GM21723 (cell line): ENCODE measurements at regions not wholly inside any gene's neighbourhood (a gene's known extent, or its start where the extent isn't known, plus 50 kb on each side); places are given as distances from the start of the nearest gene placed in this dataset.
"Not testable (repeated sequence)": the region's sequence is repeated elsewhere in the genome, so short reads cannot be mapped to it uniquely, and the experiment has no call there.

Experiments used
- ATAC-seq: cut with Tn5 transposase; IDR thresholded peaks from one replicate; pipeline ENCODE4 v1.9.1; 2021; ENCODE audit warnings: mild to moderate bottlenecking, moderate library complexity; ENCODE audit not compliant: unreplicated experiment

DNA sequence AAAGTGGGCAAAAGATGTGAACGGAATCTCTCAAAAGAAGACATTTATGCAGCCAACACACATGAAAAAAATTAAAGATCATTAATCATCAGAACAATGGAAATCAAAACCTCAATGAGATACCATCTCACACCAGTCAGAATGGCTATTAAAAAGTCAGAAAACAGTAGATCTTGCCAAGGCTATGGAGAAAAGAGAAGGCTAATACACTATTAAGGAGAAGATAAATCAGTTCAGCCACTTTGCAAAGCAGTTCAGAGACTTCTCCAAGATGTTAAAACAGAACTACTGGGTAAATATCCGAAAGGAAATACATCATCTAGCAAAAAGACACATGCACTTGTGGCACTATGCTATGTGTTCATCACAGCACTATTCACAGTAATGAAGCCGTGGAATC lies 388.2 kb upstream of the LUZP2 start:
- ATAC-seq: no peak

DNA sequence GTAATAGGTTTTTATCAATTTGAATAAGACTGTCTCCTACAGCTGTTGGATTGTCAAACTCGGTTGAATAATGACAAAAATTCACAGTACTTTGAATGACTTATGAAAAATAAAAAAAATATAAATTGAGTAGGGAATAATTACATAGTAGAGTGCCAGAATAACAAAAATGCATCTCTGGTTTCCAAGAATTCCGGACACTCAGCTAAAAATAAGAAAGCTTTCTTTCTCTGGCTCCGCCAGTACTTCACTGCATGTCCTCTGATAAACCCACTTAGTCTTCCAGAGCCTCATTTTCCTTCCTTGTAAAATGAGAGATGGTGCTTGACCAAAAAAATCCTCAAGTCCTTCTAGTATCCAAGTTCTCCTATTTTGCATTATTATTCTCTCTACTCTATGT lies 374.6 kb upstream of the LUZP2 start:
- ATAC-seq: no peak

DNA sequence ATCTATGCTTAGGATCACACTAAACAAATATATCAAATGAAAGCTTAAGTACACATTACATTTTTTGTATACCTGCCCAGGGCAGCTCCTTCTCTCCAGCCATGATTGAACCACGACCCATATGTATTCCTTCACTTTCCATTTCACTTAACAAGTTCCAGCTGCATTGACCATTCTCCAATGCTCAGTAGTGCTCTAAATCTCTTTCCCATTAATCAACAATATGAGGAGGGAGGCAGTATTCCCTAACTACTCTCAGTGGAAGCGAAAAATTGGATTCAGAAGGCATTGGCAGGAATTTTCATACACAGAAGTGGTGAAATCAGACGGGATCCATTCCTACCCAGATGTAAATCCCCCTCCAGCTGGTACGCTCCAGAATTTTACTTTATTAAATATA lies 372.0 kb upstream of the LUZP2 start:
- ATAC-seq: no peak

DNA sequence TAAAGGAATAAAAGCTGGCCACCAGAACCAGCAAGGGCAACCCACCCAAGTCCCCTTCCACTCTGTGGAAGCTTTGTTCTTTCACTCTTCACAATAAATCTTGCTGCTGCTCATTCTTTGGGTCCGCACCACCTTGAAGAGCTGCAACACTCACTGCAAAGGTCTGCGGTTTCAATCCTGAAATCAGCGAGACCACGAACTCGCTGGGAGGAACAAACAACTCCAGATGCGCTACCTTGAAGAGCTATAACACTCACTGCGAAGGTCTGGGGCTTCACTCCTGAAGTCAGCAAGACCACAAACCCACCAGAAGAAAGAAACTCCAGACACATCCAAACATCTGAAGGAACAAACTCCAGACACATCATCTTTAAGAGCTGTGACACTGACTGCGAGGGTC lies 365.2 kb upstream of the LUZP2 start:
- ATAC-seq: no peak

DNA sequence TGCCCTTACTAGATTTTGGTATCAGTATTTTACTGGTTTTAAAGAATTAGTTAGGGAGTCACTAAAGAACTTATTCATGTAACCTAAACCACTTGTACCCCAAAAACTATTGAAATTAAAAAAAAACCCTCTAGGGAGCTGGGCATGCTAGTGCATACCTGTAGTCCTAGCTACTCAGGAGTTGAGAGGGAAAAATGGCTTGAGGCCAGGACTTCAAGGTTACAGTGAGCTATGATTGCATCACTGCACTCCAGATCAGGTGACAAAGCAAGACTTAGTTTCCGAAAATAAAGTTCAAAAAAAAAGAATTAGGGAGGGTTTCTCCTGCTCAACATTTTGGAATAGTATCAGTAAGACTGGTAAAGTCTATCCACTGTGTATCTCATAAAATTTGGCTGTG lies 364.4 kb upstream of the LUZP2 start:
- ATAC-seq: no peak

DNA sequence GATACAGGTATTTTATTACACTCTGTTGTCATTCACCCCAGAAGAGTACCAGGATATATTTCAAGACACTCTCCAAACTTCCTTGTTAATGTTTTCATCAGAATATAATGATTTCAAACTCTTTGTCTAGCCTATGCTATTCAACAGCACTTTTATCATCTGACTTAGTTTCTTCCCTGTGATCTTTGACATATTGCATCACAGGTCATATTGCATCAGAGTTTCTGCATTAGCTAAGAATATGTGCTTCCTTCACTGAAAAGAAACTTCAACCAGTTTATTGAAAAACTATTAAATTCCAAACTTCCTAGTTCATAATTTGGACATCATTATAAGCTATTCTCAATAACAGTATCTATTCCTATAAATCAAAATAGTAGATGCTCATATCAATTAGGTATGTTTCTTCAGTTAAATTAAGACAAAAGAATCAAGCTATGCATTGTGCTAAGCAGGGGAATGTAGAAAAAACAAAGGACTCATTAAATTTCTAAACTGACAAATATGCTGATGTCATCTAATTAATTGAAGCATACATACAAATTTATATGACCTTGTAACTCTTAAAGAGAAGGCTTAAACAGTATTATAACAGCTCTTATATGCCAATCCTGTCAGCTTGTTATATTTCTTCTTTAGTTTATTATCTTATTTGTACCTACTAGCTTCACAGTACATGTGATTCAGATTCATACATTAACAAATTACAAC lies 361.8 kb upstream of the LUZP2 start:
- no peak for ATAC-seq

DNA sequence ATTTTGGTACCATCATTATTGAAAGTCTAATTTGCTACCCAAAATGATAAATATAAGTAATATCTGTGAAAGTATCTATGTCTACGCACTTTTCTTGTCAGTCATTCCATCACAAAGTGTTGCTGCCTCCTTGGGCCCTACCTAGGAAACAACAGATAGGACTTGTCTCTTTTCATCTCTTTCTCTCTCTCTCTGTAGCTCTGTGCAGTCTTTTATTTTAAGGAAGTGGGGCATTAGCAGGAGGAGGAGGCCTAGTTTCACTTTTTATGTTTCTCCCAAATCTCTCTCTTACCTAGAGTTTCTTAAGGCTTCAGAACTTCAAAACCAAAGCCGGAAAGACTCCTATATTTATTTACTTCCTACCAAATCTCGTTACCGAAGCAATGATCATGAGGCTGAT lies 354.8 kb upstream of the LUZP2 start:
- no peak for ATAC-seq

DNA sequence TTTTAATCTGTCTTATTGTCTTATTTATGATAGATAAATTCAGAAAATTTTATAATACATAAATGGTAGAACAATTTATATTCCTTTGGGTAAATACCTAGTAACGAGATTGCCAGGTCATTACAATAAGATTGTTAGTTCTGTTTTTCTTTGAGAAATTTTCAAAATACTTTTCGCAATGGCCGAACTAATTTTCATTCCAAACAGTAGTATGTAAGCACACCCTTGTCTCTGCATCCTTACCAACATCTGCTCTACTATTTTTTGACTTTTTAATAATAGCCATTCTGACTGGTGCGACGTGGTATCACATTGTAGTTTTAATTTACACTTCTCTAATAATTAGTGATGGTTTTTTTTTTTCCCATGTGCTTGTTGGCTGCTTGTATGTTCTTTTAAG lies 351.4 kb upstream of the LUZP2 start:
- ATAC-seq: no peak

DNA sequence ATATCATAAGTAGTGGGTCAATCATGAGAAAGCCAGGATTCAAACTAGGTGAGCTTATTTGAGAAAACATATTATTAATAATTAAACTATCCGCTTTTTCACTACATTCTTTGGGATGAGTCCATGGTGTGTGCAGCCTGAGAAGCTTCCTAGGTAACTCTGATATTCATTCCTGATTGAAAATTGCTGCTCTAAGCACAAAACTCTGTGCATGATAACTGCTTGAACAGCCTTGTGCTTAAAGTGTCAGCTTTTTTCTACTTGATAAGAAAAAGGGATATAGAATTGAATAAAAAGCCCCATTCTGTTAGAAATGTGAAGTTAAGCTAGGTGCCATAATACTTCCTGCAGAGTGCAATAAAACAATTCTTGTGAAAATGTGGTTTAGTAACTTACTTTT lies 343.5 kb upstream of the LUZP2 start:
- ATAC-seq: no peak

DNA sequence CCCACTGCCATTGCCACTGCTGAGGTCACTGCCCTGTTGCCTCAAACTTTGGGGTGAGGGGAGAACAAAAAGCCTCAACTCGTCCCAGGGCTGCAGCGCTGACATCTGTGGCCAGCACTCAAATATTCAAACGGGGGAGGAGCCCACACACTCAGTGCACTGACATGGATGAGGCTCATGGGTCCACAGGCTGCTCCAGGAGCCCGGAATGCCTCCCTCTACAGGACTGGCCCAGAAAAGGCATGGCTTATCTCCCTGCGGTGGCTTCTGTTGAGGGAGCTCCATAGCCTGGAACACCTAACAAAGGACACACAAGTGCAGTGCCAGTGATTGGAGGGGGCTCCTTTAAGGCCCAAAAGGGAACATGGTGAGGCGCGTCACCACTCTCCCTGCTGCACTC lies 341.1 kb upstream of the LUZP2 start:
- no peak for ATAC-seq

DNA sequence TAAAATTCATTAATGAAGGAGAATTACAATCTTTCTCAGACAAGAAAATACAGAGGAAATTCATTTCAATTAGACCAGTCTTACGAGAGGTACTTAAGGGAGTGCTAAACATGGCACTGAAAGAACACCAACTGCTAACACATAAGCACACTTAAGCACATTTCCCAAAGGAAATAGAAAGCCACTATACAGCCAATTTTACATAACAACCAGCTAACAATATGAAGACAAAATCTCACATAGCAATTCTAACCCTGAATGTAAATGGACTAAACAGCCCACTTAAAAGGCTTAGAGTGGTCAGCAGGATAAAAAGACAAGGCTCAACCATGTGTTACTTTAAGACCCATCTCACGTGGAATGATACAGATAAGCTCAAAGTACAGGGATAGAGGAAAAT lies 339.5 kb upstream of the LUZP2 start:
- ATAC-seq: no peak

DNA sequence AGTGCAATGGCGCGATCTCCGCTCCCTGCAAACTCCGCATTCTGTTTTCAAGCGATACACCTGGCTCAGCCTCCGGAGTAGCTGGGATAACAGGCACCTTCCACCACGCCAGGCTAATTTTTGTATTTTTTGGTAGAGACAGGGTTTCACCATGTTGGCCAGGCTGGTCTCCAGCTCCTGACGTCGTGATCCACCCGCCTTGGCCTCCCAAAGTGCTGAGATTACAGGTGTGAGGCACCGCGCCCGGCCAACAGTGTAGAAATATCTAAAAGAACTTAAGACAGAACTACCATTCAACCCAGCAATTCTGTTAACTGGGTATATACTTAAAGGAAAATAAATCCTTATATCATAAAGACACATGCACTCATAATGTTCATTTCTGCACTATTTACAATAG lies 335.3 kb upstream of the LUZP2 start:
- no peak for ATAC-seq

DNA sequence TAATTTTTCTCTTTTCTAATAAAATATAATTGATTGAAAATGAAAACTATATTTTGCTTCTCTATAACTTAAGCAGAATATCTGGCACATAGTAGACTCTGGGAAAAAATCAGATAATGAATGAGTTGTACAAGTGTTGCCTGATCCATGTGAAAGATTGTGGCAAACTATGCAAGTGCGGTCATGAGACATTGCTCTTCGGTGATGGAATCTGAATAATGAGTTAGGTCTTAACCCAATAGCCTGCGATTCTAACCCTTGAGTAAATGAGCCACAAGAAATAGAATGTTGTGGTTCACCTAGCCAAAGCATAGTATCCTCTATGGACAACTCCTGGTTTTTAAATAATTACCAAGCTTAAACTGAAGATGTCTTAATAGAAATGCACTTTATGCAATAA lies 333.7 kb upstream of the LUZP2 start:
- no peak for ATAC-seq

DNA sequence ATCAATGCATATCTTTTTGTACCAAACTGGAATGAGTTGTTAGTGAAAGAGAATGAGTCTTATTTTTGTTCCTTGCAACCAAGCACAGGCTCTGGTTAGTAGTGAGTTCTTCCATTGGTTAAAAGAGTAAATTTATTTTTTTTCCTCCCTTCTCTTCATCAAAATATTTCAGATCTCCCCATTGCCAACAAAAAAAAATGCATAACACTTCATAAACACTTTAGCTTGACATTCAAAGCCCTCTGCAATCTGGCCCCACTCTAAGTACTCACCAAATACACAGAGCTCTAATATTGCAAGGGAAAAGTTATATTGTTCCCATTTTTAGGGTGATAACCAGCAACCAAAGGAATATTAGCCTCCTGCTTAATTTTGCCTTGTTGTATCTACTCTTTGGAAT lies 333.0 kb upstream of the LUZP2 start:
- ATAC-seq: no peak

DNA sequence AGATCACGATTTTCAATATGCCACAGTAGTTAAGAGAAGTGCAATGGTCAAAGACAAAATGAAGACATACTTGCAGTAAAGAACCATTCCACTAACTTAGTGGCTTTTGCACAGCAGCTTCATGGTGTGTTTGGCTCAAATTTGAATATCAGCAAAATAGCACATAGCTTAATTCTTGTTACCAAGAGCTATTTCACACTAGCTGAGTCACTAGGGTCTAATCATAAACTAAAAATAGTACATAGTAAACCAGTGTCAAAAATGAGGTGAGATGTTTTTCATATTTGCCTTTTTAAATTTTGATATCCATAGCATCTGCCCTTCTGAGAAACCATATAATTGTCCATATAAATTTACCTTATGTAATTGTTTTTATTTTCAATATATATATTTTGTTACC lies 325.0 kb upstream of the LUZP2 start:
- no peak for ATAC-seq

DNA sequence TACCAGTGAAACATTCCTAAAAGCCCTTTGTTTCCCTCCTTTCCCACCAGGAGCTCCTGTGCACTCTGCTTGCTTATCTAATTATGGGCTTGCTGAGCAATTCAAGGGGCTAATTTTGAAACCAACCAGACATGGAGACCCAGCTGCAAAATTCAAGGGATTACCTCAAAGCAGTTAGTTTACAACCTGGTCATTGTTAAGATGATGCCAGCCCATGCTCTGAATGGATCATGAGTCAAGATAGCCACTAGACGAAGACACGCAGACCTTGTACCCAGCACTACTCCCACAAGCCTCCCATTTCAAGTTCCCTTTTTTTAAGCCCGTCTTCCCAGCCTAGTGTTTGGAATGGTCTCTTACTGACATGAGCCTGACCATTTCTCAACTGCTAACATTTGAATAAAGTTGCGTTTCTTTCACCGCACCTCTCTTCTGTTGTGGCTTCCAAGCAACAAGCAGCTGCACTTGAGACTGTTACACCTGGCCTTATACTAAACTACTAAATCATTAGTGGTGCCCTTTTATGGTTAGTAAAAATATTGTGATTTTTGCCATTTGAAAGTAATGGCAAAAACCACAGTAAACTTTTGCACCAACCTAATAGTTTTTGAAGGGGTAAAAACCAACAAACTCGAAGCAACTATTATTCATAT lies 315.3 kb upstream of the LUZP2 start:
- ATAC-seq: no peak

DNA sequence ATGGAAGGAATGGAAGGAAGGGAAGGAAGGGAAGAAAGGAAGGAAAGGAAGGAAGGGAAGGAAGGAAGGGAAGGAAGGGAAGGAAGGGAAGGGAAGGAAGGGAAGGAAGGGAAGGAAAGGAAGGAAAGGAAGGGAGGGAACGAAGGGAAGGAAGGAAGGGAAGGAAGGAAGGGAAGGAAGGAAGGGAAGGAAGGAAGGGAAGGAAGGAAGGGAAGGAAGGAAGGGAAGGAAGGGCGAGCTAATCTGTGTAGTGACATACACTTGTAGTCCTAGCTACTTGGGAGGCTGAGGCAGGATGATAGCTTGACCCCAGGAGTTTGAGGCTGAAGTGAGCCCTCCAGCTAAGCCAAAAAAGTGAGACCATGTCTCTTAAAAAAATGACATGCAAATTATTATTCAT lies 311.3 kb upstream of the LUZP2 start:
- ATAC-seq: not testable (repeated sequence)

DNA sequence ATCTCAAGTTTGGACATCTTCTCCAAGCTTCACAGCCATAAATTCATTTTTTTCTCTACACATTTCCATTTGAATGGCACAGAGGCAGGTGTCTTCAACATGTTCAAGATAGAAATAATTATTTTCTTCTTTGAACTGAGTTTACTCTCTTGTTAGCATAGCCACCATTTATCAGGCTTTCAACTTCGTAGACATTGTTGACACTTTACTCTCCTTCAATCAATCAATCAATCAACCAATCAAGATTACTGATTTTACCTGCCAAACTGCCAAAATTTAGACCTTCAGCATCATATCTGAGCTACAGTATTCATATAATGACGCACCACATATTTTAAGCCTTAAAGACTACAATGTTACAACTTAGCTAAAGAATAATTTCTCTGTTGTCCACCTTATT lies 300.1 kb upstream of the LUZP2 start:
- no peak for ATAC-seq

DNA sequence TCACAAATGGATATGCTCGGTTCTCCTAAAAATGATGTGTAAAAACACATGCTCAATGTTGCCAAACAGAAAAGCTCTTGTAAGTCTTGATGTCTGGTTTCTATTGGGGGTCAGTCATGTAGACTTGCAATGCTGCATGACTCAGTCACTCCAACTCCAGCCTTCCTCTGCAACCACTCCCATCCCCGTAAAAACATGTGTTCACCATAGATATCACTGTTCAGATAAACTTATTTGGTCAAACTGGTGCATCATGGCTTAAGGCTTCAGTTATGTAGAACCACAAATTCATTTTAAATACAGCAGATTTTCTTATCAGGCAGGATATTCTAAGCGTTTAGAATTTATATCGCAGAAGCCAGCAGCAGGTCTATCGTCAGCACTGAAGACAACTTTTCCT lies 298.4 kb upstream of the LUZP2 start:
- ATAC-seq: no peak

DNA sequence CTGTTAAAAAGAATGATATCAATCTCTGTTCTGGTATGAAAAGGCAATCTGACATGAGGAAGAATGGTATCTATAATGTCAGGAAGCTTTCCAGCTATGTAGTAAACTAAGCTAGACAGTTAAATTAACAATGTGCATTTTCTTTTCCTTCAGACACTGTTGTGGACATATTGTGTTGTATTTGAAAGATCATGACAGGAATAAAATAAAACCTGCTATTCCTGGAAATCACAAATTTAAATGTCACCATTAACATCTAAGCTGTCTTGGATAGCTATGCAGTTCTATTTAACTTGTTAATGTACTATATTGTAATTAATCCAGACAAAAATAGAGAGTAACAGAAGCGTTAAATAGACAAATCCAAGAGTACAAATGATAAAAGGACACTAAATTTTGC lies 297.4 kb upstream of the LUZP2 start:
- ATAC-seq: no peak

DNA sequence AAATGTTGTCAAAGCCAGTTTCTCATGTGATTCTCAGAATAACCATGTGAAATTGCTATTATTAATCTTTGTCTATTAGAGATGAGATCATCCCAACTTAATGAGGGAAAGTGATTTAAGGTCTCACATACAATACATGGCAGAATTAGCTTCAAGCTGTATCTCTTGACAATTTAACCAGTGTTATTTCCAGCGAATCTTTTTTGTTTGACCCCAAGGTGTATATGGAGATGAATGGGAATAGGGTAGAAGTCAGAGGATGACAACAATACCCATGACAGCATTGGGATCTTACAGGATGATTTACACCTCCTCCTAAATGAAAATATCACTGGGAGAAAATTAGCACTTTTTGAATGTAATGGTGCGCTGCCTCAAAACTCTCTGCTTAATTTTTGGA lies 290.8 kb upstream of the LUZP2 start:
- ATAC-seq: no peak

DNA sequence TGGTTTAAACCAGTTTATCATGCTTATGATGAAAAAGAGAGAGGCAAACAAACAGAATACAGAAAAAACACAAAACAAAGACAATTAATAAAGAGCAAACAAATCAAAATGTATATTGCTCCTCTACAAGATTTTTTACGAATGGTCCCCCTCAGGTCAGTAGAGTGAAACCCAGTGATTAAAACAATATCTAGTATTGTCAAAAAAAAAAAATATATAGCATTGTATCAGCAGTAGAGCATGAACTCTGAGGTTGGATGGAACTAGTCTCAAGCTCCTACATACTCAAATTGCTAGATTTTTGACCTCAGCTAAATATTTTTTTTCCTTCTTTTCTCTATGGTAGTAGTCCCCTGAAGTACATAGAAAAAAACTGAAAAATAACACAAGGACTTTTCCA lies 290.3 kb upstream of the LUZP2 start:
- ATAC-seq: no peak

DNA sequence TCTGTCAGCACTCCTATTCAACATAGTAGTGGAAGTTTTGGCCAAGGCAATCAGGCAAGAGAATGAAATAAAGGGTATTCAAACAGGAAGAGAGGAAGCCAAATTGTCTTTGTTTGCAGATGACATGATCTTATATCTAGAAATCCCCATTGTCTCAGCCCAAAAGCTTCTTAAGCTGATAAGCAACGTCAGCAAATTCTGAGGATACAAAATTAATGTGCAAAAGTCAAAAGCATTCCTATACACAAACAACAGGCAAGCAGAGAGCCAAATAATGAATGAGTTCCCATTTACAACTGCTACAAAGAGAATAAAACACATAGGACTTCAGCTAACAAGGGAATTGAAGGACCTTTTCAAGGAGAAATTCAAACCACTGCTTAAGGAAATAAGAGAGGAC lies 280.4 kb upstream of the LUZP2 start:
- ATAC-seq: no peak
